Activated CD8-positive, alpha-beta T cell treated with anti-CD3 and anti-CD28 coated beads for 36 hours (primary cell): ENCODE measurements at regions not wholly inside any gene's neighbourhood (a gene's known extent, or its start where the extent isn't known, plus 50 kb on each side); places are given as distances from the start of the nearest gene placed in this dataset.

ENCODE experiments used
- ATAC-seq: fragments of 200-7000 bp; cut with Tn5 transposase; one replicate; pipeline ENCODE4 v1.10.0; 2021; ENCODE audit warnings: mild to moderate bottlenecking, moderate library complexity
- CTCF ChIA-PET: fragments of 350-600 bp; sonication (Branson Sonifier 250); formaldehyde crosslinking; loops from one replicate; lab custom pipeline; 2021; ENCODE audit warnings: antibody characterized with exemption; lab: Charles Lee
- POLR2A ChIA-PET: fragments of 350-600 bp; sonication (Branson Sonifier 250); formaldehyde crosslinking; loops from one replicate; lab custom pipeline; 2021; ENCODE audit warnings: antibody characterized with exemption; lab: Charles Lee
- DNase-seq: peaks from one replicate; pipeline ENCODE4 v3.0.0-alpha.2; 2020
- H3K27ac Mint-ChIP-seq: one replicate; pipeline ENCODE4 v1.8.0; 2021; ENCODE audit warnings: mild to moderate bottlenecking, mixed read lengths
- H3K27me3 Mint-ChIP-seq: one replicate; pipeline ENCODE4 v1.8.0; 2021; ENCODE audit warnings: mixed read lengths
- H3K36me3 Mint-ChIP-seq: one replicate; pipeline ENCODE4 v1.8.0; 2021; ENCODE audit warnings: low read depth, mixed read lengths
- H3K4me1 Mint-ChIP-seq: one replicate; pipeline ENCODE4 v1.8.0; 2021; ENCODE audit warnings: low read depth, mixed read lengths
- H3K4me3 Mint-ChIP-seq: one replicate; pipeline ENCODE4 v1.8.0; 2021; ENCODE audit warnings: mild to moderate bottlenecking, moderate library complexity, mixed read lengths
- H3K9me3 Mint-ChIP-seq: one replicate; pipeline ENCODE4 v1.8.0; 2021; ENCODE audit warnings: mixed read lengths
- CTCF ChIP-seq: fragments of 200-600 bp; IDR thresholded peaks from one replicate; pipeline ENCODE4 v1.8.0; 2022; ENCODE audit warnings: antibody characterized with exemption, mild to moderate bottlenecking
- intact Hi-C: fragments of 100-400 bp; cut with micrococcal nuclease; formaldehyde crosslinking; loops from one replicate; pipeline ENCODE4 v1.10.0; 2022

GRCh38 chr4:32601848-32602247 lies 1881.7 kb downstream of the PCDH7 start:
- Mint-ChIP-seq H3K36me3 (no peaks in the 10 kb centered on the region), H3K4me1 (no peaks in the 10 kb centered on the region), H3K4me3 (no peak overlapping the region), H3K9me3 (peaks cover 5% of the 10 kb centered on the region), H3K27me3 (no peaks in the 10 kb centered on the region), H3K27ac (no peak overlapping the region)
- no peak for ATAC-seq
- ChIA-PET POLR2A (no interaction called here), CTCF (no interaction called here)
- no peak for TF ChIP-seq CTCF
- DNase-seq = no peak
- intact Hi-C loops = no loop called here

GRCh38 chr4:32607978-32608377 lies 1887.8 kb downstream of the PCDH7 start:
- H3K36me3 Mint-ChIP-seq = no peaks in the 10 kb centered on the region
- no peak overlapping the region for H3K27ac Mint-ChIP-seq
- no peak for DNase-seq
- POLR2A ChIA-PET = no interaction called here
- no peak overlapping the region for H3K4me3 Mint-ChIP-seq
- CTCF ChIA-PET = no interaction called here
- TF ChIP-seq CTCF = no peak
- H3K27me3 Mint-ChIP-seq = no peaks in the 10 kb centered on the region
- H3K9me3 Mint-ChIP-seq = peaks cover 5% of the 10 kb centered on the region
- intact Hi-C loops = no loop called here
- no peak for ATAC-seq
- H3K4me1 Mint-ChIP-seq = no peaks in the 10 kb centered on the region

GRCh38 chr4:32624943-32625603 lies 1904.9 kb downstream of the PCDH7 start:
- no peak overlapping the region for H3K27ac Mint-ChIP-seq
- ChIA-PET CTCF (no interaction called here), POLR2A (no interaction called here)
- no peaks in the 10 kb centered on the region for H3K36me3 Mint-ChIP-seq
- no peak for TF ChIP-seq CTCF
- ATAC-seq = no peak
- no peak for DNase-seq
- H3K4me3 Mint-ChIP-seq = no peak overlapping the region
- no peaks in the 10 kb centered on the region for H3K4me1 Mint-ChIP-seq
- no peaks in the 10 kb centered on the region for H3K27me3 Mint-ChIP-seq
- intact Hi-C loops = no loop called here
- H3K9me3 Mint-ChIP-seq = peaks cover 11% of the 10 kb centered on the region

GRCh38 chr4:32625687-32626337 lies 1905.6 kb downstream of the PCDH7 start:
- no peak overlapping the region for H3K4me3 Mint-ChIP-seq
- H3K4me1 Mint-ChIP-seq = no peaks in the 10 kb centered on the region
- no peak for TF ChIP-seq CTCF
- intact Hi-C loops = no loop called here
- no peaks in the 10 kb centered on the region for H3K36me3 Mint-ChIP-seq
- ATAC-seq (no peak), DNase-seq (no peak)
- POLR2A ChIA-PET = no interaction called here
- H3K9me3 Mint-ChIP-seq = peaks cover 11% of the 10 kb centered on the region
- H3K27ac Mint-ChIP-seq = no peak overlapping the region
- CTCF ChIA-PET = no interaction called here
- H3K27me3 Mint-ChIP-seq = no peaks in the 10 kb centered on the region

- Mint-ChIP-seq H3K36me3 (no peaks in the 10 kb centered on the region), H3K4me3 (no peak overlapping the region), H3K9me3 (peaks cover 12% of the 10 kb centered on the region), H3K4me1 (no peaks in the 10 kb centered on the region), H3K27me3 (no peaks in the 10 kb centered on the region), H3K27ac (no peak overlapping the region)
- no peak for TF ChIP-seq CTCF
- POLR2A ChIA-PET = no interaction called here
- intact Hi-C loops = no loop called here
- CTCF ChIA-PET = no interaction called here
- ATAC-seq (no peak), DNase-seq (no peak)
Measured at GRCh38 chr4:32631831-32632230, 1911.7 kb downstream of the PCDH7 start.
